ENCODE measurements at regions not wholly inside any gene's neighbourhood (a gene's known extent, or its start where the extent isn't known, plus 50 kb on each side); places are given as distances from the start of the nearest gene placed in this dataset.

DNA sequence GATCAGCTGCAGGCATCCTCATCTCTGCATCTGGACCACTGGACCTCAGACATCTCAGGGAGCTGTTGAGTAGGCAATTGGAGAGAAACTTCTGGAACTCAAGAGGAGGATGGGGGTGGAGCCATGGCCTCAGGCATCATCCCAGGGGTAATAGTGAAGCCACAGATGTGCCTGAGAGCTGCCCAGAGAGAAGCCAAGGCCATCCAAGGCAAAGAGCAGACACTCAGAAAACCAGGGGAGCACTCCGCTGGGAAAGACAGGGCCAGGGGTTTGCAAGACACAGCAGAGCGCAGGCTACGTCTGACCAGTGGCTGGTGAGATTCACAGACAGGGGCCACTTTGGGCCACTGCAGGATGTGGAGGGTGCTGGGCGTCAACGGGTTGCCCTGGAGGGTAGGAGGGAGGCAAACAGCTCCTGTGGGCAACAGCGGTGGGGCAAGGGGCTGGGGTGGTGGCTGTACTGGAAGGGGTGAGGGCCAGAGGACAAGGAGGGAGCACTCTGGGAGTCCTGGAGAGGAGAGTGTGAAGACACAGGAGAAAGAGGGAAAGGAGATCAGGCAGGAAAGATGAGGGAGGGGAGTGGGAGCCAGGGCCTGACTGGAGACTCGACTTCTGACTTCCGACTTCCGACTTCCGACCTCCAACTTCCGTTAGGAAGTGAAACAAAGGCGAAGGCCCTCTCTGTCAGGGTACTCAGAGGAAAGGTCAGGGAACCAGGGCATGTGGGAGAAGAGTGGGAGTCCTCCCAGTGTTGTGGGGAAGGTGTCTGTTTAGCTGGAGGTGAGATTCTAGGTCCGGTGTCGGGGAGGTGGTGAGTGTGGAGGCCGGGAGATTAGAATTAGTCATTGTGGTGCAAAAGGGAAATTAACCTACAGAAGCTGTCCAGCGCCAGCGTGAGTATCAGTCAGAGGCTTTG lies 69.7 kb upstream of the ANTXRL start (continued):
- TF ChIP-seq, protein P1, sequence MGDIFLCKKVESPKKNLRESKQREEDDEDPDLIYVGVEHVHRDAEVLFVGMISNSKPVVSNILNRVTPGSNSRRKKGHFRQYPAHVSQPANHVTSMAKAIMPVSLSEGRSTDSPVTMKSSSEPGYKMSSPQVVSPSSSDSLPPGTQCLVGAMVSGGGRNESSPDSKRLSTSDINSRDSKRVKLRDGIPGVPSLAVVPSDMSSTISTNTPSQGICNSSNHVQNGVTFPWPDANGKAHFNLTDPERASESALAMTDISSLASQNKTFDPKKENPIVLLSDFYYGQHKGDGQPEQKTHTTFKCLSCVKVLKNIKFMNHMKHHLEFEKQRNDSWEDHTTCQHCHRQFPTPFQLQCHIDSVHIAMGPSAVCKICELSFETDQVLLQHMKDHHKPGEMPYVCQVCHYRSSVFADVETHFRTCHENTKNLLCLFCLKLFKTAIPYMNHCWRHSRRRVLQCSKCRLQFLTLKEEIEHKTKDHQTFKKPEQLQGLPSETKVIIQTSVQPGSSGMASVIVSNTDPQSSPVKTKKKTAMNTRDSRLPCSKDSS (IDR thresholded peaks at IDR 0.05; ENCODE audit: low read depth, partially characterized antibody): no peak
- TF ChIP-seq TARDBP (IDR thresholded peaks at IDR 0.05) (0 out of 2 replicates have a peak, but pooled peaks have one; percentile 51), MYBL2 (IDR thresholded peaks at IDR 0.05; ENCODE audit: low read depth) (no peak), MYBL2 (CRISPR knock-in tag; IDR thresholded peaks at IDR 0.05; ENCODE audit: borderline replicate concordance) (no peak), ZNF274 (IDR thresholded peaks at IDR 0.05; ENCODE audit: borderline replicate concordance, low read depth, low read length) (no peak), ZNF766 (CRISPR knock-in tag; conservative IDR thresholded peaks at IDR 0.05) (peak; percentile 85), CBX5 (IDR thresholded peaks at IDR 0.05; ENCODE audit: borderline replicate concordance, low read depth) (peak; percentile 6), NR1H2 (CRISPR knock-in tag; IDR thresholded peaks at IDR 0.05) (no peak), MYC (IDR thresholded peaks at IDR 0.05; ENCODE audit: low read depth, low read length) (peak; percentile 74), MYC (CRISPR knock-in tag; IDR thresholded peaks at IDR 0.05; ENCODE audit: borderline replicate concordance, low read depth) (no peak), SMAD3 (CRISPR knock-in tag; conservative IDR thresholded peaks at IDR 0.05) (peak; percentile 62; the same call in 1 of the 2 replicates), TEAD1 (CRISPR knock-in tag; IDR thresholded peaks at IDR 0.05) (peak in 1 of 2 experiments; percentile 43; a peak in 1 of 4 replicates), PHB (CRISPR knock-in tag; IDR thresholded peaks at IDR 0.05) (no peak), BHLHE40 (IDR thresholded peaks at IDR 0.05; ENCODE audit: low read length) (peak; percentile 66; the same call in 1 of the 2 replicates), NFIC (IDR thresholded peaks at IDR 0.05) (peak; percentile 79), CHD4 (IDR thresholded peaks at IDR 0.05; ENCODE audit: insufficient read depth, insufficient replicate concordance, low read depth, low read length, poor library complexity, severe bottlenecking) (no peak), NELFE (IDR thresholded peaks at IDR 0.05; ENCODE audit: insufficient read depth, insufficient read length) (no peak), HDAC8 (tag; IDR thresholded peaks at IDR 0.05) (no peak)
- TF ChIP-seq, protein P2, sequence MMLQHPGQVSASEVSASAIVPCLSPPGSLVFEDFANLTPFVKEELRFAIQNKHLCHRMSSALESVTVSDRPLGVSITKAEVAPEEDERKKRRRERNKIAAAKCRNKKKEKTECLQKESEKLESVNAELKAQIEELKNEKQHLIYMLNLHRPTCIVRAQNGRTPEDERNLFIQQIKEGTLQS (IDR thresholded peaks at IDR 0.05): peak; percentile 80
- TF ChIP-seq, protein P2 (CRISPR knock-in tag; conservative IDR thresholded peaks at IDR 0.05): peak; percentile 14; the same call in 1 of the 2 replicates
- TF ChIP-seq, protein P3, sequence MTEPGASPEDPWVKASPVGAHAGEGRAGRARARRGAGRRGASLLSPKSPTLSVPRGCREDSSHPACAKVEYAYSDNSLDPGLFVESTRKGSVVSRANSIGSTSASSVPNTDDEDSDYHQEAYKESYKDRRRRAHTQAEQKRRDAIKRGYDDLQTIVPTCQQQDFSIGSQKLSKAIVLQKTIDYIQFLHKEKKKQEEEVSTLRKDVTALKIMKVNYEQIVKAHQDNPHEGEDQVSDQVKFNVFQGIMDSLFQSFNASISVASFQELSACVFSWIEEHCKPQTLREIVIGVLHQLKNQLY (CRISPR knock-in tag; conservative IDR thresholded peaks at IDR 0.05): no peak
- TF ChIP-seq, protein P4, sequence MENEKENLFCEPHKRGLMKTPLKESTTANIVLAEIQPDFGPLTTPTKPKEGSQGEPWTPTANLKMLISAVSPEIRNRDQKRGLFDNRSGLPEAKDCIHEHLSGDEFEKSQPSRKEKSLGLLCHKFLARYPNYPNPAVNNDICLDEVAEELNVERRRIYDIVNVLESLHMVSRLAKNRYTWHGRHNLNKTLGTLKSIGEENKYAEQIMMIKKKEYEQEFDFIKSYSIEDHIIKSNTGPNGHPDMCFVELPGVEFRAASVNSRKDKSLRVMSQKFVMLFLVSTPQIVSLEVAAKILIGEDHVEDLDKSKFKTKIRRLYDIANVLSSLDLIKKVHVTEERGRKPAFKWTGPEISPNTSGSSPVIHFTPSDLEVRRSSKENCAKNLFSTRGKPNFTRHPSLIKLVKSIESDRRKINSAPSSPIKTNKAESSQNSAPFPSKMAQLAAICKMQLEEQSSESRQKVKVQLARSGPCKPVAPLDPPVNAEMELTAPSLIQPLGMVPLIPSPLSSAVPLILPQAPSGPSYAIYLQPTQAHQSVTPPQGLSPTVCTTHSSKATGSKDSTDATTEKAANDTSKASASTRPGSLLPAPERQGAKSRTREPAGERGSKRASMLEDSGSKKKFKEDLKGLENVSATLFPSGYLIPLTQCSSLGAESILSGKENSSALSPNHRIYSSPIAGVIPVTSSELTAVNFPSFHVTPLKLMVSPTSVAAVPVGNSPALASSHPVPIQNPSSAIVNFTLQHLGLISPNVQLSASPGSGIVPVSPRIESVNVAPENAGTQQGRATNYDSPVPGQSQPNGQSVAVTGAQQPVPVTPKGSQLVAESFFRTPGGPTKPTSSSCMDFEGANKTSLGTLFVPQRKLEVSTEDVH (IDR thresholded peaks at IDR 0.05; ENCODE audit: low read depth, partially characterized antibody): peak; percentile 73

All from K562 (cell line).